Muscle of arm (tissue), 1 donor: ENCODE measurements at regions not wholly inside any gene's neighbourhood (a gene's known extent, or its start where the extent isn't known, plus 50 kb on each side); places are given as distances from the start of the nearest gene placed in this dataset.

Source experiments
- DNase-seq: peaks from one replicate; pipeline ENCODE4 v3.0.0-alpha.2; 2013

GRCh38 chr9:119086590-119086989 is 282.6 kb downstream of the BRINP1 start:
- no peak for DNase-seq

- DNase-seq = no peak
Measured at GRCh38 chr9:119088002-119088547, 281.2 kb downstream of the BRINP1 start.

GRCh38 chr9:119091074-119091473 is 278.2 kb downstream of the BRINP1 start:
- no peak for DNase-seq

GRCh38 chr9:119092125-119092524 is 277.1 kb downstream of the BRINP1 start:
- DNase-seq = no peak

DNA sequence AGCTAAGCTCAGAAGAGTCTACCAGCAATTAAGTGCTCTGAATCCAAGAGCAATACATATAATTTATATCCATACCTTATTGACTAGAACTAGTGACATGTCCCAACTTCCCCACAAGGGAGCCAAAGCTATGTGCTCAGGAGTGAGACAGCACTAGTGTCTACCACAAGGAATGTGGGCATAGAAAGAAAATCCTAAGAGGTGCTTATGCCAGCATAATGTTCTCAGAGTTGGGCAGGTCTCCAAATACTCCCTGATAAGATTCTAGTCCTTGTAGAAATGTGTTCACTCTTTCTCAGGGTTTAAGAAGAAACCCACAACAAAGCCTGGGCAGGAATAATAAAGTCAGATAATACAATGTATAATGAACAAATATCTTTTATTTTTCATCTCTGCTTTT is 275.1 kb downstream of the BRINP1 start:
- no peak for DNase-seq

DNA sequence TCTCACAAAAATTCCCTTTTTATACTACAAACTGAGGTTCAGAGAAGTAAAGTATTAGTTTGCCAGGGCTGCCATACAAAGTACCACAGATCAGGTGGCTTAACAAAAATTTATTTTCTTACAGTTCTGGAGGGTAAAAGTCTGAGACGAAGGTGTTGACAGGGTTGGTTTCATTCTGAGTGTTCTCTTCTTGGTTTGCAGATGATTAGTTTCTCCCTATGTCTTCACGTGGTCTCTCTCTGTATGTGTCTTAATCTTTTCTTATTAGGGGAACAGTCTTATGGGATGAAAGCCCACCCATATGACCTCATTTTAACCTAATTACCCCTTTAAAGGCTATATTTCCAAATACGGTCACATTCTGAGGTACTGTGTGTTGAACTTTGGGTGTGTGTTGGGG is 274.2 kb downstream of the BRINP1 start:
- DNase-seq = no peak

DNA sequence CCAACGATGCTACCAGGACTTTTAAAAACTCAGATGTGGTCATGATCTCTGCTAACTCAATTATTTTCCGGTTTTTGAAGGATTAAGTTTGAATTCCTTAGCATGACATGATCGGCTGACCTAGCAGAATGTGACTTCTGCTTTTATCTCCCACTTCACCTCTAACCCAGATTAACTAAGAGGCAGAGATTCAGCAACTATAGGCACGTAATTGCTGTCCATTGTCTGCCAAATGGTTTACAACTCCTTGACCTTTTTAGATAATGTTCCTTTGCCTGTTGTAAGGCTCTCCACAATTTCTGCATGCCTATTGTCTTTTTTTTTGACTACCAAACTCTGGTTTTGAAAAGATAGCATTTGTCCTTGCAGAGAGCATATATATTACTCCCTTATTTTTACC is 268.2 kb downstream of the BRINP1 start:
- no peak for DNase-seq

DNA sequence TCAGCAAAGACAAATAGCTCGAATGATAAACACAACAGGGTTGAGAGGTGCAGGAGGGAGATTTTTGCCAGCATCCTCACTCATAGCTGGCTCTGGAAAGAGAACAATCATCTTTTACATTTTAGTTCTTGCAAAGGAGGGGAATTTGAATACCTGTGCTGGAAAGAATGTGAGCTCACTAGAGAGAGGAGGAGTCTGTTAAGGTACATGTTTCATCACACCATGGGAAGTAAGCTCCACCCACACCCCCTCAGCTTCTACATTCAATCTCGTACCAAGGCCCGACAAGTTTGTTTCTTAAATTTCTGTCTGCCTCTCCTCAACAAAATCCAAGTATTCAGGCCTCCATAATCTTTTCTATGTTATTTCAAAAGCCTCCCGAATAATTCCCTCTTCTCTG is 254.6 kb downstream of the BRINP1 start:
- DNase-seq = no peak
